ENCODE measurements at regions not wholly inside any gene's neighbourhood (a gene's known extent, or its start where the extent isn't known, plus 50 kb on each side); places are given as distances from the start of the nearest gene placed in this dataset.

- TF ChIP-seq POLR2A (IDR thresholded peaks at IDR 0.05) (no peak), EP300 (IDR thresholded peaks at IDR 0.05) (no peak)
- TF ChIP-seq, protein P1, sequence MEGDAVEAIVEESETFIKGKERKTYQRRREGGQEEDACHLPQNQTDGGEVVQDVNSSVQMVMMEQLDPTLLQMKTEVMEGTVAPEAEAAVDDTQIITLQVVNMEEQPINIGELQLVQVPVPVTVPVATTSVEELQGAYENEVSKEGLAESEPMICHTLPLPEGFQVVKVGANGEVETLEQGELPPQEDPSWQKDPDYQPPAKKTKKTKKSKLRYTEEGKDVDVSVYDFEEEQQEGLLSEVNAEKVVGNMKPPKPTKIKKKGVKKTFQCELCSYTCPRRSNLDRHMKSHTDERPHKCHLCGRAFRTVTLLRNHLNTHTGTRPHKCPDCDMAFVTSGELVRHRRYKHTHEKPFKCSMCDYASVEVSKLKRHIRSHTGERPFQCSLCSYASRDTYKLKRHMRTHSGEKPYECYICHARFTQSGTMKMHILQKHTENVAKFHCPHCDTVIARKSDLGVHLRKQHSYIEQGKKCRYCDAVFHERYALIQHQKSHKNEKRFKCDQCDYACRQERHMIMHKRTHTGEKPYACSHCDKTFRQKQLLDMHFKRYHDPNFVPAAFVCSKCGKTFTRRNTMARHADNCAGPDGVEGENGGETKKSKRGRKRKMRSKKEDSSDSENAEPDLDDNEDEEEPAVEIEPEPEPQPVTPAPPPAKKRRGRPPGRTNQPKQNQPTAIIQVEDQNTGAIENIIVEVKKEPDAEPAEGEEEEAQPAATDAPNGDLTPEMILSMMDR (IDR thresholded peaks at IDR 0.05) = no peak
- no peaks in the 10 kb centered on the region for H3K27me3 ChIP-seq
- no peak overlapping the region for H3K27ac ChIP-seq
- no peak for DNase-seq (ENCODE audit: low spot score in 2 of 2)
- H3K4me3 ChIP-seq = no peak overlapping the region
- H3K4me1 ChIP-seq = no peaks in the 10 kb centered on the region
- WGBS, 2 donors = 86 to 96% methylated on average over 4 of the region's 4 CpGs
- H3K36me3 ChIP-seq = no peaks in the 10 kb centered on the region
- H3K9me3 ChIP-seq = peaks cover 0 to 11% (median 0%) of the 10 kb centered on the region in 4 donors
Measured at GRCh38 chr3:18597919-18598318, 172.8 kb upstream of the SATB1 start.

GRCh38 chr3:18593231-18593630 lies 168.1 kb upstream of the SATB1 start:
- no peaks in the 10 kb centered on the region for H3K36me3 ChIP-seq

GRCh38 chr3:18591120-18591519 lies 166.0 kb upstream of the SATB1 start:
- no peak for DNase-seq (ENCODE audit: low spot score in 2 of 2)

More at GRCh38 chr3:18593231-18593630, 168.1 kb upstream of the SATB1 start:
- Histone ChIP-seq H3K4me3 (no peak overlapping the region), H3K27ac (no peak overlapping the region), H3K4me1 (no peaks in the 10 kb centered on the region), H3K9me3 (peaks cover 0 to 8% (median 0%) of the 10 kb centered on the region in 4 donors), H3K27me3 (no peaks in the 10 kb centered on the region)
- 51 to 69% methylated on average over 1 of the region's 1 CpG for WGBS, 2 donors
- TF ChIP-seq POLR2A (IDR thresholded peaks at IDR 0.05) = no peak
- TF ChIP-seq EP300 (IDR thresholded peaks at IDR 0.05) = no peak
- TF ChIP-seq, protein P1 (IDR thresholded peaks at IDR 0.05) = no peak
- DNase-seq (ENCODE audit: low spot score in 2 of 2) = no peak

DNA sequence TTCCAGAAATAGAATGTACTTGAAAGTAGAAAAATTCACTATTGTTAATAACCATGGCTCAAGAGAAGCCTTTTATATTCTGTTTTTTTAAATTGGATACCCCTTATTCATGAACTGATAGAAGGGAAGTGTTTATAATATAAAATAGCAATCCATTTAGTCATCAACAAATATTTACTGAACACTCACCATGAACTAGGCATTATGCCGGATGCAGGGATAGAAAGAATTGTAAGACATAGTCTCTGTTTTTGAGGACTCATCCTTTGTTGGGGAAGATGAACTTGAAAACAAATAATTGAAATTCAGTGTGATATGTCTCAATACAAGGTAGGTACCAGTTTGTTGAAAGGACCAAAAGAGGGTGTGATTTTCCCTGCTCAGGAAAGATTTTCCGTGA lies 160.9 kb upstream of the SATB1 start:
- Histone ChIP-seq H3K4me3 (no peak overlapping the region), H3K9me3 (no peaks in the 10 kb centered on the region)

More at GRCh38 chr3:18591120-18591519, 166.0 kb upstream of the SATB1 start:
- 67 to 68% methylated on average over 3 of the region's 3 CpGs for WGBS, 2 donors
- Histone ChIP-seq H3K4me3 (no peak overlapping the region), H3K9me3 (no peaks in the 10 kb centered on the region), H3K36me3 (no peaks in the 10 kb centered on the region), H3K27ac (no peak overlapping the region), H3K27me3 (no peaks in the 10 kb centered on the region), H3K4me1 (no peaks in the 10 kb centered on the region)
- TF ChIP-seq POLR2A (IDR thresholded peaks at IDR 0.05) (no peak), EP300 (IDR thresholded peaks at IDR 0.05) (no peak)
- TF ChIP-seq, protein P1 (IDR thresholded peaks at IDR 0.05) = no peak

More for the DNA sequence above, 160.9 kb upstream of the SATB1 start:
- H3K4me1 ChIP-seq = no peaks in the 10 kb centered on the region
- no peak for TF ChIP-seq EP300 (IDR thresholded peaks at IDR 0.05)
- TF ChIP-seq POLR2A (IDR thresholded peaks at IDR 0.05) = no peak
- TF ChIP-seq, protein P1 (IDR thresholded peaks at IDR 0.05) = no peak
- WGBS, 2 donors = 62 to 64% methylated on average over 2 of the region's 2 CpGs
- H3K27me3 ChIP-seq = no peaks in the 10 kb centered on the region
- no peak for DNase-seq (ENCODE audit: low spot score in 2 of 2)
- H3K27ac ChIP-seq = no peak overlapping the region
- no peaks in the 10 kb centered on the region for H3K36me3 ChIP-seq
